Middle frontal gyrus (tissue), 1 donor: ENCODE measurements at regions not wholly inside any gene's neighbourhood (a gene's known extent, or its start where the extent isn't known, plus 50 kb on each side); places are given as distances from the start of the nearest gene placed in this dataset.

ENCODE experiments used
- DNase-seq: peaks from one replicate; pipeline ENCODE4 v3.0.0-alpha.2; 2015; ENCODE audit warnings: low spot score; ENCODE audit errors: extremely low spot score

GRCh38 chr2:8214036-8214615 lies 467.7 kb upstream of the ID2 start:
- no peak for DNase-seq

- no peak for DNase-seq
Measured at GRCh38 chr2:8215159-8215863, 466.5 kb upstream of the ID2 start.

- no peak for DNase-seq
Measured at GRCh38 chr2:8215982-8216381, 465.9 kb upstream of the ID2 start.

- DNase-seq = no peak
Measured at GRCh38 chr2:8216397-8216796, 465.5 kb upstream of the ID2 start.

GRCh38 chr2:8217468-8218030 lies 464.3 kb upstream of the ID2 start:
- no peak for DNase-seq

GRCh38 chr2:8219096-8219495 lies 462.8 kb upstream of the ID2 start:
- DNase-seq = no peak

GRCh38 chr2:8219631-8220355 lies 462.1 kb upstream of the ID2 start:
- no peak for DNase-seq

GRCh38 chr2:8222979-8223694 lies 458.7 kb upstream of the ID2 start:
- no peak for DNase-seq

GRCh38 chr2:8223695-8224346 lies 458.0 kb upstream of the ID2 start:
- DNase-seq = no peak

- no peak for DNase-seq
Measured at GRCh38 chr2:8224347-8225190, 457.3 kb upstream of the ID2 start.

- no peak for DNase-seq
Measured at GRCh38 chr2:8225266-8225665, 456.6 kb upstream of the ID2 start.

- no peak for DNase-seq
Measured at GRCh38 chr2:8225798-8226197, 456.1 kb upstream of the ID2 start.

- DNase-seq = no peak
Measured at GRCh38 chr2:8229546-8229986, 452.3 kb upstream of the ID2 start.

- DNase-seq = no peak
Measured at GRCh38 chr2:8230466-8230865, 451.4 kb upstream of the ID2 start.

- no peak for DNase-seq
Measured at GRCh38 chr2:8231902-8232301, 450.0 kb upstream of the ID2 start.

GRCh38 chr2:8232871-8233270 lies 449.0 kb upstream of the ID2 start:
- no peak for DNase-seq

- DNase-seq = no peak
Measured at GRCh38 chr2:8234253-8234652, 447.6 kb upstream of the ID2 start.

- no peak for DNase-seq
Measured at GRCh38 chr2:8234757-8235374, 447.0 kb upstream of the ID2 start.

GRCh38 chr2:8235419-8235818 lies 446.4 kb upstream of the ID2 start:
- no peak for DNase-seq

GRCh38 chr2:8236391-8236790 lies 445.5 kb upstream of the ID2 start:
- no peak for DNase-seq
